ENCODE measurements at regions not wholly inside any gene's neighbourhood (a gene's known extent, or its start where the extent isn't known, plus 50 kb on each side); places are given as distances from the start of the nearest gene placed in this dataset.
A peak's percentile ranks its signal among the peaks of the same experiment; 100 is the strongest.

DNA sequence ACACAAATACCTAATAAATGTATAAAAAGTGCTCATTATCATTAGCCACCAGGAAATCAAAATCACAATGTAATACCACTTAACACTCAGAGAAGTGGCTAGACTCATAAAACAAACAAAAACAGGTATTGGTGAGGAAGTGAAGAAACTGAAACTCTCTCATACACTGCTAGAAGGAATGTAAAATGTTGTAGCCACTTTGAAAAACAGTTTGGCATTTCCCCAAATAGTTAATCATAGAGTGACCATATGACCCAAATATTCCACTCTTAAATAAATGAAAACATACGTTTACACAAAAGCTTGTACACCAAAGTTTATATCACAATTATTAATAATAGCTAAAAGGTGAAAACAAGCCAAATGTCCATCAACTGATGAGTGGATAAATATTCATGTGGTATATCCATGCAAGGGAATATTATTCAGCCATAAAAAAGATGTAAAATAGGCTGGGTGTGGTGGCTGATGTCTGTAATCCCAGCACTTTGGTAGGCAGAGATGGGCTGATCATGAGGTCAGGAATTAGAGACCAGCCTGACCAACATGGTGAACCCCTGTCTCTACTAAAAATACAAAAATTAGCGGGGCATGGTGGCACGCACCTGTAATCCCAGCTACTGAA lies 86.2 kb upstream of the COL5A2 start:
- TF ChIP-seq, protein P1, sequence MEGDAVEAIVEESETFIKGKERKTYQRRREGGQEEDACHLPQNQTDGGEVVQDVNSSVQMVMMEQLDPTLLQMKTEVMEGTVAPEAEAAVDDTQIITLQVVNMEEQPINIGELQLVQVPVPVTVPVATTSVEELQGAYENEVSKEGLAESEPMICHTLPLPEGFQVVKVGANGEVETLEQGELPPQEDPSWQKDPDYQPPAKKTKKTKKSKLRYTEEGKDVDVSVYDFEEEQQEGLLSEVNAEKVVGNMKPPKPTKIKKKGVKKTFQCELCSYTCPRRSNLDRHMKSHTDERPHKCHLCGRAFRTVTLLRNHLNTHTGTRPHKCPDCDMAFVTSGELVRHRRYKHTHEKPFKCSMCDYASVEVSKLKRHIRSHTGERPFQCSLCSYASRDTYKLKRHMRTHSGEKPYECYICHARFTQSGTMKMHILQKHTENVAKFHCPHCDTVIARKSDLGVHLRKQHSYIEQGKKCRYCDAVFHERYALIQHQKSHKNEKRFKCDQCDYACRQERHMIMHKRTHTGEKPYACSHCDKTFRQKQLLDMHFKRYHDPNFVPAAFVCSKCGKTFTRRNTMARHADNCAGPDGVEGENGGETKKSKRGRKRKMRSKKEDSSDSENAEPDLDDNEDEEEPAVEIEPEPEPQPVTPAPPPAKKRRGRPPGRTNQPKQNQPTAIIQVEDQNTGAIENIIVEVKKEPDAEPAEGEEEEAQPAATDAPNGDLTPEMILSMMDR (IDR thresholded peaks at IDR 0.05; ENCODE audit: low read depth, low read length, missing control alignments): no peak
- no peak for DNase-seq (ENCODE audit: extremely low read depth, low read depth)
- H3K4me3 ChIP-seq (replicated peaks; ENCODE audit: low read depth, low read length): no peak overlapping the region

DNA sequence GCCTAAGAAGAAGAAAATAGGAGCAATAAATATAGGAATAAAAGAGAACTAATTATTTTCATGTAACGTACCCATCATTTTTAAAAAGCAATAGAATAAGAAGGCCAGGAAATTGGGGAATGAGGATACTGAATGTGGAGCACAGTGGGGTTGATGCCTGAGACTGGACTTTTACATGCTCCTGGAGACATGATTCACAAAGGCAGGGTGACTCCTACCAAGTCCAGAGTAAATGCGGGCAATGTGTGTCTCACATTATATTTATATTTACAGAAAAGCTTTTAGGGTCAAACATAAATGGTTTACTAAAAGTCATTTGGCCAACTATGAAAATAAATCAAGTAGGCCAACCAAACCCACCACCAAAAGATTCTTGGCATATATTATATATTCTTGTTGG lies 87.9 kb upstream of the COL5A2 start:
- no peak for DNase-seq (ENCODE audit: extremely low read depth, low read depth)
- TF ChIP-seq, protein P1 (IDR thresholded peaks at IDR 0.05; ENCODE audit: low read depth, low read length, missing control alignments): no peak
- no peak overlapping the region for H3K4me3 ChIP-seq (replicated peaks; ENCODE audit: low read depth, low read length)

DNA sequence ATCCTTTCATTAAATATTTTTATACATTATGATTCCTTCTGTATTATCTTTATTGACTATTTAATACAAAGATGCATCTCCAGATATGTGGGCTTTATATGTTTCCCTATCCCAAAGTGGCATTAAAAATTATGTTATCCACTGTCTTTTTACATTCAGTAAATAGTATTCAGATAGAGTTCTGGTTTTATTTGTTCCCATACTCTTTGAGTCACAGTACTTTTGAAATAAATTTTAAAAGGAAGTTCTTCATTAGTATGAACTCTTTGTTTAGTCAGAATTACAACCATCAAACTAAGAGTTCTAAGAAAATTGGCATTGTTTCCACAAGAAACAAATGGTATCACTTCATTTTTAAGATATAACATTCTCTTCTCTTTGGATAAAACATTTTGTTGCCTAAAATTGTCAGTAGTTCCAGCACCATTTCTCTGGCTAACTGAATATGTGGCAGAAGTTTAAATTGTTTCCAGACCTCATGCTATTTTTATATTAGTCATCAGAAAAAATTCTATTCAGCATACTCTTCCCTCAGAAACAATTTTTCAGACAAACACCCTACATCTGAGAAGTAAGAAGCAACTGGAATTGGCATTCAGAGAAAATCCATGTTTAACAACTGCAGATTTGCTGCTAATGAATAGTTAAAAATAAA lies 88.5 kb upstream of the COL5A2 start:
- DNase-seq (ENCODE audit: extremely low read depth, low read depth): peak; percentile 59
- TF ChIP-seq, protein P1 (IDR thresholded peaks at IDR 0.05; ENCODE audit: low read depth, low read length, missing control alignments): no peak
- H3K4me3 ChIP-seq (replicated peaks; ENCODE audit: low read depth, low read length): no peak overlapping the region

DNA sequence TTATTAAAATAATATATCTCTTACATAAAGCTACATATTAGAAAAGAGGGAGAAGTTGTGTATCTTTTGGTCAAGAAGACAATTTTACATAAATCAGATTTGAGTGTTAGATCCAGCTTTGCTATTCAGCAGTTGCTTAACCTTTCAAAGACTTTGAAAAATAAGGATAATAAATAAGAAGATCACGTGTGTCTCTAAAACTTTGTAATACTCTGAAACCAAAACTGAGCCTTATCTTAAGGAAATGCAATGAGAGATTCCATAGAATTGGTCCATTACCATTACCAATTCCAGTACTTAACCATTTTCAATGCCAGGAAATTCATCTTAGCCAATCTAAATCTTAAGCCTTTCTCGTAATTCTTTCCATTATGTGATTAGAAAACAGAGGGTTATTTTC lies 89.2 kb upstream of the COL5A2 start:
- no peak overlapping the region for H3K4me3 ChIP-seq (replicated peaks; ENCODE audit: low read depth, low read length)
- TF ChIP-seq, protein P1 (IDR thresholded peaks at IDR 0.05; ENCODE audit: low read depth, low read length, missing control alignments): no peak
- DNase-seq (ENCODE audit: extremely low read depth, low read depth): no peak

DNA sequence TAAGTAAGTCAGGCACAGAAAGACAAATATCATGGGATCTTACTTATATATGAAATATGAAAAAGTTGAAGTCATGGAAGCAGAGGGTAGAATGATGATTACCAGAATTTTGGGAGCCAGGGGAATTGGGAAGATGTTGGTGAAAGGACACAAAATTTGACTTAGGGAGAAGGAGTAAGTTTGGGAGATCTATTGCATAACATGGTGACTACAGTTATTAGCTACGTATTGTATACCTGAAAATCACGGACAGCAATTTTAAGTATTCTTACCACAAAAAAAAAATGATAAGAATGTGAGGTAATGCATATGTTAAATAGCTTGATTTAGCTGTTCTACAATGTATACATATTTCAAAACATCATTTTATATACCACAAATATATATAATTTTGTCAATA lies 94.2 kb upstream of the COL5A2 start:
- no peak overlapping the region for H3K4me3 ChIP-seq (replicated peaks; ENCODE audit: low read depth, low read length)
- DNase-seq (ENCODE audit: extremely low read depth, low read depth): no peak
- TF ChIP-seq, protein P1 (IDR thresholded peaks at IDR 0.05; ENCODE audit: low read depth, low read length, missing control alignments): no peak

DNA sequence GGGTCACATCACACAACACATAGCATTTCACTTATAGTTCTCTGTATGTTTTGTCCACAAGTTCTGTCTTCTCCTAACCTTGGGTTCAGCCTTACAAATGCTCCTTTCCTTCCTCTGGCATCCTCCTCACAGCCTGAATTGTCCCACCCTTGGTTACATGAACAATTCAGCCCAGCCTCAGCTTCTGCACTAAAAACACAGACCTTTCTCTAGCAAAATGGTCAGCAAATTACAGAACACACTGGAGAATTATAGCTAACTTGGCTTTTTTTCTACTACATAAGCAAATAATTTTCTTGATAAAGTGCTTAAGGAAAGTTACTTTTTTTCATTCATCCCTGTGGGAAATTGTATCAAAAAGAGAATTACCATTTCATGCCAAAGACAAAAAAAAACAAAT lies 94.8 kb upstream of the COL5A2 start:
- H3K4me3 ChIP-seq (replicated peaks; ENCODE audit: low read depth, low read length): no peak overlapping the region
- TF ChIP-seq, protein P1 (IDR thresholded peaks at IDR 0.05; ENCODE audit: low read depth, low read length, missing control alignments): no peak
- no peak for DNase-seq (ENCODE audit: extremely low read depth, low read depth)
